H9 (cell line): ENCODE measurements at regions not wholly inside any gene's neighbourhood (a gene's known extent, or its start where the extent isn't known, plus 50 kb on each side); places are given as distances from the start of the nearest gene placed in this dataset.

Experiments used
- DNase-seq: peaks from one replicate; pipeline ENCODE4 v3.0.0-alpha.2; 2017
- H2AFZ ChIP-seq: one replicate; pipeline ENCODE4 v1.6.1; 2013; ENCODE audit warnings: mild to moderate bottlenecking, low read length, control low read depth, moderate library complexity
- H2AK5ac ChIP-seq: 2 replicates; pipeline ENCODE4 v1.6.1; 2013; ENCODE audit warnings: low read length, control low read depth, mixed read lengths; ENCODE audit not compliant: insufficient read length
- H2BK120ac ChIP-seq: one replicate; pipeline ENCODE4 v1.6.1; 2013; ENCODE audit warnings: low read depth, mild to moderate bottlenecking, low read length, control low read depth, inconsistent platforms; ENCODE audit not compliant: poor library complexity, severe bottlenecking
- H2BK12ac ChIP-seq: 2 replicates; pipeline ENCODE4 v1.6.1; 2013; ENCODE audit warnings: low read length, control low read depth, mixed read lengths, low read depth; ENCODE audit not compliant: insufficient read length
- H2BK15ac ChIP-seq: 2 replicates; pipeline ENCODE4 v1.6.1; 2013; ENCODE audit warnings: low read depth, low read length, control low read depth
- H2BK20ac ChIP-seq: one replicate; pipeline ENCODE4 v1.6.1; 2013; ENCODE audit warnings: low read depth, mild to moderate bottlenecking, low read length, control low read depth, inconsistent platforms; ENCODE audit not compliant: poor library complexity, severe bottlenecking
- H2BK5ac ChIP-seq: 2 replicates; pipeline ENCODE4 v1.6.1; 2013; ENCODE audit warnings: low read length, control low read depth, mixed read lengths; ENCODE audit not compliant: insufficient read length
- H3K14ac ChIP-seq: 2 replicates; pipeline ENCODE4 v1.6.1; 2013; ENCODE audit warnings: low read length, control low read depth; ENCODE audit not compliant: insufficient read depth
- H3K18ac ChIP-seq: 2 replicates; pipeline ENCODE4 v1.6.1; 2013; ENCODE audit warnings: low read depth, mild to moderate bottlenecking, mixed read lengths, low read length, control low read depth; ENCODE audit not compliant: insufficient read length
- H3K23ac ChIP-seq: 2 replicates; pipeline ENCODE4 v1.6.1; 2013; ENCODE audit warnings: low read length, control low read depth, mixed read lengths, low read depth; ENCODE audit not compliant: insufficient read length
- H3K23me2 ChIP-seq: 2 replicates; pipeline ENCODE4 v1.6.1; 2013; ENCODE audit warnings: low read depth, mild to moderate bottlenecking, mixed read lengths, low read length, control low read depth; ENCODE audit not compliant: insufficient read length, poor library complexity, severe bottlenecking
- H3K27ac ChIP-seq: 2 replicates; pipeline ENCODE4 v1.5.1; 2013; ENCODE audit warnings: low read length, control low read depth, mixed read lengths, low read depth; ENCODE audit not compliant: insufficient read length
- H3K27me3 ChIP-seq: 2 replicates; pipeline ENCODE4 v1.6.1; 2013; ENCODE audit warnings: low read length, control low read depth, inconsistent platforms; ENCODE audit not compliant: insufficient read depth
- H3K4ac ChIP-seq: 2 replicates; pipeline ENCODE4 v1.6.1; 2013; ENCODE audit warnings: low read depth, mild to moderate bottlenecking, control low read depth, inconsistent platforms, low read length, moderate library complexity
- H3K4me1 ChIP-seq: 2 replicates; pipeline ENCODE4 v1.6.1; 2013; ENCODE audit warnings: low read length, control low read depth, inconsistent platforms; ENCODE audit not compliant: insufficient read depth
- H3K4me2 ChIP-seq: 2 replicates; pipeline ENCODE4 v1.6.1; 2013; ENCODE audit warnings: low read length, control low read depth, mixed read lengths; ENCODE audit not compliant: insufficient read length, insufficient read depth
- H3K56ac ChIP-seq: 2 replicates; pipeline ENCODE4 v1.6.1; 2013; ENCODE audit warnings: low read depth, mild to moderate bottlenecking, mixed read lengths, low read length, control low read depth; ENCODE audit not compliant: insufficient read length
- H3K79me1 ChIP-seq: 2 replicates; pipeline ENCODE4 v1.6.1; 2013; ENCODE audit warnings: low read depth, mild to moderate bottlenecking, moderate library complexity, low read length, control low read depth, inconsistent platforms; ENCODE audit not compliant: insufficient read depth, poor library complexity, severe bottlenecking
- H3K79me2 ChIP-seq: 2 replicates; pipeline ENCODE4 v1.6.1; 2013; ENCODE audit warnings: low read length, control low read depth, inconsistent platforms; ENCODE audit not compliant: insufficient read depth
- H3K9ac ChIP-seq: 2 replicates; pipeline ENCODE4 v1.6.1; 2013; ENCODE audit warnings: low read length, control low read depth, mixed read lengths; ENCODE audit not compliant: insufficient read length; ENCODE audit errors: extremely low read depth
- H3K9me3 ChIP-seq: one replicate; pipeline ENCODE4 v1.6.1; 2013; ENCODE audit warnings: low read depth, low read length, inconsistent platforms; ENCODE audit not compliant: control insufficient read depth
- H3T11ph ChIP-seq: one replicate; pipeline ENCODE4 v1.6.1; 2013; ENCODE audit warnings: mild to moderate bottlenecking, low read length, control low read depth, inconsistent platforms
- H4K20me1 ChIP-seq: one replicate; pipeline ENCODE4 v1.6.1; 2013; ENCODE audit not compliant: control insufficient read depth, insufficient read length, insufficient read depth
- H4K5ac ChIP-seq: 2 replicates; pipeline ENCODE4 v1.6.1; 2013; ENCODE audit warnings: low read depth, mild to moderate bottlenecking, mixed read lengths, low read length, control low read depth; ENCODE audit not compliant: insufficient read length
- H4K8ac ChIP-seq: replicated peaks from 2 replicates; pipeline ENCODE4 v1.6.1; 2013; ENCODE audit warnings: low read length, control low read depth, mixed read lengths, low read depth; ENCODE audit not compliant: insufficient read length
- H4K91ac ChIP-seq: 2 replicates; pipeline ENCODE4 v1.6.1; 2013; ENCODE audit warnings: low read depth, mild to moderate bottlenecking, moderate library complexity, mixed read lengths, low read length, control low read depth; ENCODE audit not compliant: insufficient read length
- H3K27ac Mint-ChIP-seq, 3 experiments: 2 replicates in 2 of 3; 3 replicates in 1 of 3; pipeline ENCODE4 v1.8.0; 2020 to 2021; ENCODE audit warnings: mixed read lengths in 3 of 3, mild to moderate bottlenecking in 1 of 3, moderate library complexity in 1 of 3
- H3K27me3 Mint-ChIP-seq: 2 replicates; pipeline ENCODE4 v1.8.0; 2021; ENCODE audit warnings: low read depth, mild to moderate bottlenecking, moderate library complexity, mixed read lengths
- H3K36me3 Mint-ChIP-seq, 3 experiments: 2 replicates in 2 of 3; 3 replicates in 1 of 3; pipeline ENCODE4 v1.8.0; 2020 to 2021; ENCODE audit warnings: low read depth in 3 of 3, mixed read lengths in 3 of 3; ENCODE audit not compliant: insufficient read depth in 1 of 3
- H3K4me1 Mint-ChIP-seq, 2 experiments: 2 replicates each; pipeline ENCODE4 v1.8.0; 2020; ENCODE audit warnings: mixed read lengths in 2 of 2
- H3K4me3 Mint-ChIP-seq, 2 experiments: 2 replicates in 1 of 2; 3 replicates in 1 of 2; pipeline ENCODE4 v1.8.0; 2020 to 2021; ENCODE audit warnings: mild to moderate bottlenecking in 2 of 2, mixed read lengths in 2 of 2, moderate library complexity in 1 of 2
- H3K9me3 Mint-ChIP-seq, 2 experiments: 2 replicates in 1 of 2; 3 replicates in 1 of 2; pipeline ENCODE4 v1.8.0; 2020; ENCODE audit warnings: mild to moderate bottlenecking in 2 of 2, mixed read lengths in 2 of 2, moderate library complexity in 1 of 2
- CTCF ChIP-seq: fragments of 200-600 bp; sonication (generic); conservative IDR thresholded peaks from 3 replicates; pipeline ENCODE4 v1.8.0; 2021; ENCODE audit warnings: antibody characterized with exemption, mild to moderate bottlenecking
- WGBS: extraction: QIAGEN DNeasy Blood & Tissue Kit; methylation state at CpG from one replicate; pipeline ENCODE4 v1.1.7; 2013; ENCODE audit warnings: missing lambda C conversion rate, low lambda C conversion rate, mixed read lengths; ENCODE audit not compliant: insufficient read length; ENCODE audit errors: extremely low coverage; 5-methylcytosine and 5-hydroxymethylcytosine counted together

GRCh38 chr9:32854271-32854670 is 70.9 kb downstream of the TMEM215 start:
- no peak overlapping the region for H2AFZ ChIP-seq
- H3K4me1 ChIP-seq, result no peaks in the 10 kb centered on the region
- no peak overlapping the region for H3K27ac Mint-ChIP-seq
- no peak overlapping the region for H2BK5ac ChIP-seq
- no peak overlapping the region for H4K5ac ChIP-seq
- H3K27me3 Mint-ChIP-seq, result peaks cover 9% of the 10 kb centered on the region
- H4K91ac ChIP-seq, result no peak overlapping the region
- no peaks in the 10 kb centered on the region for H3K27me3 ChIP-seq
- H4K20me1 ChIP-seq, result no peaks in the 10 kb centered on the region
- WGBS, result no CpG with 5 or more reads among the region's 3 CpGs
- H2BK15ac ChIP-seq, result no peak overlapping the region
- H3K4me3 Mint-ChIP-seq, result no peak overlapping the region
- no peaks in the 10 kb centered on the region for H3K9me3 ChIP-seq
- H3K4me1 Mint-ChIP-seq, result no peaks in the 10 kb centered on the region
- no peak for TF ChIP-seq CTCF
- no peak overlapping the region for H2BK120ac ChIP-seq
- no peak overlapping the region for H2BK20ac ChIP-seq
- H3K79me1 ChIP-seq, result no peaks in the 10 kb centered on the region
- H2BK12ac ChIP-seq, result no peak overlapping the region
- H3K14ac ChIP-seq, result no peak overlapping the region
- H3K4ac ChIP-seq, result no peak overlapping the region
- no peak overlapping the region for H2AK5ac ChIP-seq
- no peaks in the 10 kb centered on the region; a peak in 1 of 5 replicates for H3K9me3 Mint-ChIP-seq
- no peak for DNase-seq
- H3K27ac ChIP-seq, result no peak overlapping the region
- H3K23ac ChIP-seq, result no peak overlapping the region
- H3T11ph ChIP-seq, result no peak overlapping the region
- no peaks in the 10 kb centered on the region for H3K79me2 ChIP-seq
- no peak overlapping the region for H3K18ac ChIP-seq
- H3K4me2 ChIP-seq, result no peak overlapping the region
- H3K23me2 ChIP-seq, result no peaks in the 10 kb centered on the region
- no peak overlapping the region for H4K8ac ChIP-seq
- no peak overlapping the region for H3K9ac ChIP-seq
- H3K56ac ChIP-seq, result no peak overlapping the region
- no peaks in the 10 kb centered on the region for H3K36me3 Mint-ChIP-seq
